HCT116 (cell line): ENCODE measurements at regions not wholly inside any gene's neighbourhood (a gene's known extent, or its start where the extent isn't known, plus 50 kb on each side); places are given as distances from the start of the nearest gene placed in this dataset.

Experiments
- ATAC-seq: fragments of 200-7000 bp; cut with Tn5 transposase; 2 replicates; pipeline ENCODE4 v1.9.1; 2020; ENCODE audit warnings: mild to moderate bottlenecking, moderate library complexity
- BruUV-seq: library from RNA; stranded (reverse); fragments of 400-500 nt; replicated peaks from 2 replicates; lab custom pipeline; 2021; lab: Mats Ljungman, UMichigan
- CTCF ChIA-PET: fragments of 300-600 bp; sonication (Branson Sonifier 250); formaldehyde crosslinking; loops from one replicate; lab custom pipeline; 2021; ENCODE audit warnings: antibody characterized with exemption; lab: Charles Lee
- POLR2A ChIA-PET: fragments of 300-600, 350-600 bp; sonication (Branson Sonifier 250); formaldehyde crosslinking; loops from one replicate; lab custom pipeline; 2021; ENCODE audit warnings: antibody characterized with exemption; lab: Charles Lee
- RAD21 ChIA-PET, 2 experiments: fragments of 300-600 bp; sonication (Branson Sonifier 250); formaldehyde crosslinking; loops; one replicate each; lab custom pipeline; 2023; ENCODE audit warnings: low total read pairs in 2 of 2; ENCODE audit not compliant: uncharacterized antibody in 2 of 2, unreplicated experiment in 2 of 2, low non-redundant PET in 1 of 2; lab: Charles Lee
- DNase-seq: peaks from one replicate; pipeline ENCODE4 v3.0.0-alpha.2; 2010; ENCODE audit warnings: low read depth, low spot score
- H2AFZ ChIP-seq: fragments of 200-600 bp; shearing (Covaris generic), sonication (generic); 2 replicates; pipeline ENCODE4 v1.6.1; 2017; ENCODE audit warnings: low read depth, mixed run types, mixed read lengths, antibody characterized with exemption, low read length; ENCODE audit not compliant: poor library complexity, severe bottlenecking
- H3K27ac ChIP-seq: 2 replicates; pipeline ENCODE4 v1.5.1; 2012; ENCODE audit warnings: low read depth, low read length
- H3K27me3 ChIP-seq: fragments of 200-600 bp; sonication (generic); 2 replicates; pipeline ENCODE4 v1.6.1; 2016; ENCODE audit warnings: mixed run types, low read length, mixed read lengths; ENCODE audit not compliant: insufficient read depth
- H3K36me3 ChIP-seq, 2 experiments: fragments of 200-500 bp in 1 of 2; fragments of 200-600 bp in 1 of 2; sonication (Bioruptor generic) in 1 of 2; sonication (generic) in 1 of 2; 2 replicates each; pipeline versions ENCODE4 v1.5.1 to v1.6.1; 2014 to 2016; ENCODE audit warnings: low read length in 2 of 2, inconsistent platforms in 1 of 2, mixed read lengths in 1 of 2, mixed run types in 1 of 2; ENCODE audit not compliant: insufficient read depth in 2 of 2, control insufficient read depth in 1 of 2
- H3K4me1 ChIP-seq, 2 experiments: fragments of 200-600 bp in 1 of 2; sonication (generic) in 1 of 2; 2 replicates each; pipeline versions ENCODE4 v1.5.1 to v1.6.1; 2012 to 2017; ENCODE audit warnings: low read length in 2 of 2, inconsistent platforms in 1 of 2, mild to moderate bottlenecking in 1 of 2, mixed read lengths in 1 of 2, mixed run types in 1 of 2, moderate library complexity in 1 of 2; ENCODE audit not compliant: insufficient read depth in 2 of 2, control insufficient read depth in 1 of 2
- H3K4me2 ChIP-seq: fragments of 200-600 bp; sonication (generic); 2 replicates; pipeline ENCODE4 v1.6.1; 2017; ENCODE audit warnings: mixed run types, low read length, mixed read lengths
- H3K4me3 ChIP-seq, 2 experiments: fragments of 200-600 bp in 1 of 2; sonication (generic) in 1 of 2; replicated peaks in 1 of 2; 2 replicates each; pipeline ENCODE4 v1.5.1; 2011 to 2016; ENCODE audit warnings: low read length in 2 of 2, control low read depth in 1 of 2, low read depth in 1 of 2, mild to moderate bottlenecking in 1 of 2, mixed read lengths in 1 of 2, mixed run types in 1 of 2
- H3K79me2 ChIP-seq: fragments of 200-600 bp; sonication (generic); 2 replicates; pipeline ENCODE4 v1.6.1; 2017; ENCODE audit warnings: mild to moderate bottlenecking, mixed run types, low read length, moderate library complexity, mixed read lengths; ENCODE audit not compliant: insufficient read depth
- H3K9ac ChIP-seq: fragments of 200-600 bp; sonication (generic); 2 replicates; pipeline ENCODE4 v1.6.1; 2016; ENCODE audit warnings: low read length, mixed read lengths
- H3K9me2 ChIP-seq: fragments of 200-600 bp; sonication (generic), shearing (Covaris generic); 2 replicates; pipeline ENCODE4 v1.6.1; 2017; ENCODE audit warnings: mixed run types, mild to moderate bottlenecking, moderate library complexity; ENCODE audit not compliant: insufficient read depth
- H3K9me3 ChIP-seq, 2 experiments: fragments of 200-500 bp in 1 of 2; fragments of 200-600 bp in 1 of 2; sonication (Bioruptor generic) in 1 of 2; sonication (generic) in 1 of 2; 2 replicates each; pipeline ENCODE4 v1.6.1; 2014 to 2017; ENCODE audit warnings: low read length in 2 of 2, mixed read lengths in 2 of 2, inconsistent platforms in 1 of 2, low read depth in 1 of 2, mild to moderate bottlenecking in 1 of 2, mixed run types in 1 of 2, moderate library complexity in 1 of 2; ENCODE audit not compliant: control insufficient read depth in 1 of 2, insufficient read depth in 1 of 2
- H4K20me1 ChIP-seq: fragments of 200-600 bp; sonication (generic), shearing (Covaris generic); 2 replicates; pipeline ENCODE4 v1.6.1; 2017; ENCODE audit warnings: mixed run types, mild to moderate bottlenecking, moderate library complexity; ENCODE audit not compliant: insufficient read depth
- EZH2phosphoT487 ChIP-seq: fragments of 200-600 bp; IDR thresholded peaks from 2 replicates; pipeline ENCODE4 v1.6.1; 2018; ENCODE audit warnings: antibody characterized with exemption, borderline replicate concordance
- POLR2A ChIP-seq: IDR thresholded peaks from 2 replicates; pipeline ENCODE4 v1.7.0; 2011; ENCODE audit warnings: borderline replicate concordance; ENCODE audit not compliant: insufficient read depth, insufficient read length; ENCODE audit errors: extremely low read depth
- RAD21 ChIP-seq: IDR thresholded peaks from 2 replicates; pipeline ENCODE4 v1.6.1; 2012; ENCODE audit warnings: low read depth, mild to moderate bottlenecking
- SIN3A ChIP-seq: IDR thresholded peaks from 2 replicates; pipeline ENCODE4 v1.6.1; 2012; ENCODE audit warnings: low read depth
- SP1 ChIP-seq: IDR thresholded peaks from 2 replicates; pipeline ENCODE4 v1.6.1; 2012; ENCODE audit warnings: low read depth
- SRF ChIP-seq: IDR thresholded peaks from 2 replicates; pipeline ENCODE4 v1.6.1; 2012; ENCODE audit warnings: low read depth
- ZNF274 ChIP-seq: fragments of 200-500 bp; sonication (Bioruptor generic); IDR thresholded peaks from 2 replicates; pipeline ENCODE4 v1.6.1; 2014; ENCODE audit warnings: mild to moderate bottlenecking, low read depth, low read length, inconsistent platforms
- intact Hi-C: fragments of 100-400 bp; cut with micrococcal nuclease; formaldehyde crosslinking; loops from 2 replicates; pipeline ENCODE4 v1.10.0; 2022
- TF ChIP-seq, protein P1 (sequence below): IDR thresholded peaks from 2 replicates; pipeline ENCODE4 v1.6.1; 2012
- TF ChIP-seq, protein P2 (sequence below), 3 experiments: fragments of 200-600 bp in 1 of 3; sonication (generic) in 1 of 3; IDR thresholded peaks in 2 of 3; conservative IDR thresholded peaks in 1 of 3; 2 replicates each; pipeline ENCODE4 v1.5.1; 2012 to 2017; ENCODE audit warnings: low read depth in 2 of 3, low read length in 2 of 3, antibody characterized with exemption in 1 of 3, borderline replicate concordance in 1 of 3, control low read depth in 1 of 3, mild to moderate bottlenecking in 1 of 3, mixed read lengths in 1 of 3, mixed run types in 1 of 3, moderate library complexity in 1 of 3; ENCODE audit not compliant: insufficient read depth in 1 of 3
- TF ChIP-seq, protein P3 (sequence below): IDR thresholded peaks from 2 replicates; pipeline ENCODE4 v1.6.1; 2012

DNA sequence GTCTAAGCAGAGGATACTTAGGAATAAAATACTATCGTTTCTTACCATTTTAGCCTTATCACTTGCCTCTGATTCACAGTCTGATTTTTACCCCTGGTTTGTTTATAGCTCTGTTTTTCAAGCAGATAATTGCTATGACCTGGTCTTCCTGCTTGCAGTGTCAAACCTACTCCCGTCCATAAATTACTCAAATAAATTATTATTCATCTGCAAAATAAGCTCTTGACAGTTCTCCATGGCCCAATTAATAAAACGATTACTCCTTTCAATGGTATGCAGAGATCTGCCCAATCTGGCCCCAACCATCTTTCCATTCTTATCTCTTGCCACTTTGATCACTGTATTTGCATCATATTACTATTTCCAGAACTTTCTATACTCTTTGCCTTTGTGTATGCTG, 354.0 kb downstream of the CCDC85A start:
- Histone ChIP-seq H2AFZ (no peak overlapping the region), H3K27ac (no peak overlapping the region), H3K9me2 (no peaks in the 10 kb centered on the region), H3K79me2 (no peaks in the 10 kb centered on the region), H3K36me3 (no peaks in the 10 kb centered on the region), H3K27me3 (no peaks in the 10 kb centered on the region), H3K4me3 (no peak overlapping the region), H3K4me2 (no peak overlapping the region), H3K9me3 (no peaks in the 10 kb centered on the region; a peak in 1 of 4 replicates), H3K4me1 (no peaks in the 10 kb centered on the region), H3K9ac (no peak overlapping the region), H4K20me1 (no peaks in the 10 kb centered on the region)
- DNase-seq (no peak), ATAC-seq (no peak)
- intact Hi-C loops: no loop called here
- no TSS peak for BruUV-seq
- CTCF ChIA-PET: no interaction called here
- RAD21 ChIA-PET: no interaction called here
- POLR2A ChIA-PET: no interaction called here
- no peak for TF ChIP-seq POLR2A
- TF ChIP-seq, protein P1, sequence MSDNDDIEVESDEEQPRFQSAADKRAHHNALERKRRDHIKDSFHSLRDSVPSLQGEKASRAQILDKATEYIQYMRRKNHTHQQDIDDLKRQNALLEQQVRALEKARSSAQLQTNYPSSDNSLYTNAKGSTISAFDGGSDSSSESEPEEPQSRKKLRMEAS: no peak
- TF ChIP-seq, protein P2, sequence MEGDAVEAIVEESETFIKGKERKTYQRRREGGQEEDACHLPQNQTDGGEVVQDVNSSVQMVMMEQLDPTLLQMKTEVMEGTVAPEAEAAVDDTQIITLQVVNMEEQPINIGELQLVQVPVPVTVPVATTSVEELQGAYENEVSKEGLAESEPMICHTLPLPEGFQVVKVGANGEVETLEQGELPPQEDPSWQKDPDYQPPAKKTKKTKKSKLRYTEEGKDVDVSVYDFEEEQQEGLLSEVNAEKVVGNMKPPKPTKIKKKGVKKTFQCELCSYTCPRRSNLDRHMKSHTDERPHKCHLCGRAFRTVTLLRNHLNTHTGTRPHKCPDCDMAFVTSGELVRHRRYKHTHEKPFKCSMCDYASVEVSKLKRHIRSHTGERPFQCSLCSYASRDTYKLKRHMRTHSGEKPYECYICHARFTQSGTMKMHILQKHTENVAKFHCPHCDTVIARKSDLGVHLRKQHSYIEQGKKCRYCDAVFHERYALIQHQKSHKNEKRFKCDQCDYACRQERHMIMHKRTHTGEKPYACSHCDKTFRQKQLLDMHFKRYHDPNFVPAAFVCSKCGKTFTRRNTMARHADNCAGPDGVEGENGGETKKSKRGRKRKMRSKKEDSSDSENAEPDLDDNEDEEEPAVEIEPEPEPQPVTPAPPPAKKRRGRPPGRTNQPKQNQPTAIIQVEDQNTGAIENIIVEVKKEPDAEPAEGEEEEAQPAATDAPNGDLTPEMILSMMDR (IDR thresholded peaks at IDR 0.05 in 2 of 3, conservative IDR thresholded peaks at IDR 0.05 in 1 of 3; ENCODE audit: borderline replicate concordance in 1 of 3, insufficient read depth in 1 of 3, low read depth in 2 of 3, low read length in 2 of 3): no peak
- TF ChIP-seq EZH2phosphoT487: no peak
- TF ChIP-seq SIN3A: no peak
- no peak for TF ChIP-seq SP1
- no peak for TF ChIP-seq RAD21
- TF ChIP-seq, protein P3, sequence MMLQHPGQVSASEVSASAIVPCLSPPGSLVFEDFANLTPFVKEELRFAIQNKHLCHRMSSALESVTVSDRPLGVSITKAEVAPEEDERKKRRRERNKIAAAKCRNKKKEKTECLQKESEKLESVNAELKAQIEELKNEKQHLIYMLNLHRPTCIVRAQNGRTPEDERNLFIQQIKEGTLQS: no peak
- no peak for TF ChIP-seq SRF
- TF ChIP-seq ZNF274: no peak
